ENCODE measurements at regions not wholly inside any gene's neighbourhood (a gene's known extent, or its start where the extent isn't known, plus 50 kb on each side); places are given as distances from the start of the nearest gene placed in this dataset.

DNA sequence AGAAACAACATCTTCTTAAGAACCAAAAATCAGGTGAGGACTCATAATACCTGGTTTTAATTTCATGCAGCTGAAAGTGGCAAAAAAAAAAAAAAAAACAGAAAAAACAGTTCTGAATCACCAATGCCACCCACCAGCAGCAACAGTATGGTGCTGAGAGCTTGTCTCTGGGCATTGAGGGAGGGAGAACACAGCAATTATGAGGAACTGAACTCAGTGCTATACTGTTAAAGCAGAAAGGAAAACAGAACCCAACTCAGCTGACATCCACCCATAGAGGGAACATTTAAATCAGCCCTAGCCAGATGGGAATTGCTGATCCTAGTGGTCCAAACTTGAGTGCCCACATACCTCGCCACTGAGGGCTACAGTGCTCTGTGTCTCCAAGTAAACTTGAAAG is 657.9 kb downstream of the ACTL7B start:
- Histone ChIP-seq H3K27ac (ENCODE audit: low read depth, low read length) (no peak overlapping the region), H3K4me1 (ENCODE audit: control insufficient read depth, low read length) (no peaks in the 10 kb centered on the region), H3K79me2 (ENCODE audit: control insufficient read depth, low read length) (no peaks in the 10 kb centered on the region), H3F3A (ENCODE audit: control insufficient read depth, insufficient read depth) (no peaks in the 10 kb centered on the region), H3K4me3 (ENCODE audit: low read length) (no peak overlapping the region), H3K4me2 (ENCODE audit: low read length) (no peak overlapping the region), H3K9me2 (replicated peaks; ENCODE audit: control insufficient read depth, low read length) (no peaks in the 10 kb centered on the region; the same call in 1 of the 2 replicates), H3K9me3 (ENCODE audit: control insufficient read depth, insufficient read depth, low read length) (no peaks in the 10 kb centered on the region), H3K27me3 (ENCODE audit: control insufficient read depth, low read length) (no peaks in the 10 kb centered on the region), H4K20me1 (ENCODE audit: control insufficient read depth, insufficient read depth, low read depth, low read length) (no peaks in the 10 kb centered on the region), H3K36me3 (ENCODE audit: control insufficient read depth, low read length) (no peaks in the 10 kb centered on the region)
- no peak for TF ChIP-seq EZH2phosphoT487 (IDR thresholded peaks at IDR 0.05; ENCODE audit: borderline replicate concordance, low read length)
- TF ChIP-seq CTCF (IDR thresholded peaks at IDR 0.05; ENCODE audit: low read depth, low read length, poor library complexity, severe bottlenecking), result no peak

- Histone ChIP-seq H3K9me3 (ENCODE audit: control insufficient read depth, insufficient read depth, low read length) (no peaks in the 10 kb centered on the region), H3K9me2 (replicated peaks; ENCODE audit: control insufficient read depth, low read length) (no peaks in the 10 kb centered on the region; the same call in 1 of the 2 replicates), H3K4me2 (ENCODE audit: low read length) (no peak overlapping the region), H3F3A (ENCODE audit: control insufficient read depth, insufficient read depth) (no peaks in the 10 kb centered on the region), H3K27ac (ENCODE audit: low read depth, low read length) (no peak overlapping the region), H3K27me3 (ENCODE audit: control insufficient read depth, low read length) (no peaks in the 10 kb centered on the region), H3K36me3 (ENCODE audit: control insufficient read depth, low read length) (no peaks in the 10 kb centered on the region), H4K20me1 (ENCODE audit: control insufficient read depth, insufficient read depth, low read depth, low read length) (no peaks in the 10 kb centered on the region), H3K4me1 (ENCODE audit: control insufficient read depth, low read length) (no peaks in the 10 kb centered on the region), H3K4me3 (ENCODE audit: low read length) (no peak overlapping the region), H3K79me2 (ENCODE audit: control insufficient read depth, low read length) (no peaks in the 10 kb centered on the region)
- no peak for TF ChIP-seq EZH2phosphoT487 (IDR thresholded peaks at IDR 0.05; ENCODE audit: borderline replicate concordance, low read length)
- no peak for TF ChIP-seq CTCF (IDR thresholded peaks at IDR 0.05; ENCODE audit: low read depth, low read length, poor library complexity, severe bottlenecking)
These were observed 658.8 kb downstream of the ACTL7B start for GRCh38 chr9:108197008-108197365.

- Histone ChIP-seq H3K79me2 (ENCODE audit: control insufficient read depth, low read length) (no peaks in the 10 kb centered on the region), H3K9me3 (ENCODE audit: control insufficient read depth, insufficient read depth, low read length) (no peaks in the 10 kb centered on the region), H3K4me1 (ENCODE audit: control insufficient read depth, low read length) (no peaks in the 10 kb centered on the region), H3K27ac (ENCODE audit: low read depth, low read length) (no peak overlapping the region), H3F3A (ENCODE audit: control insufficient read depth, insufficient read depth) (no peaks in the 10 kb centered on the region), H3K4me3 (ENCODE audit: low read length) (no peak overlapping the region), H3K9me2 (replicated peaks; ENCODE audit: control insufficient read depth, low read length) (no peaks in the 10 kb centered on the region; the same call in 1 of the 2 replicates), H3K36me3 (ENCODE audit: control insufficient read depth, low read length) (no peaks in the 10 kb centered on the region), H4K20me1 (ENCODE audit: control insufficient read depth, insufficient read depth, low read depth, low read length) (no peaks in the 10 kb centered on the region), H3K4me2 (ENCODE audit: low read length) (no peak overlapping the region), H3K27me3 (ENCODE audit: control insufficient read depth, low read length) (no peaks in the 10 kb centered on the region)
- no peak for TF ChIP-seq CTCF (IDR thresholded peaks at IDR 0.05; ENCODE audit: low read depth, low read length, poor library complexity, severe bottlenecking)
- no peak for TF ChIP-seq EZH2phosphoT487 (IDR thresholded peaks at IDR 0.05; ENCODE audit: borderline replicate concordance, low read length)
These were observed 659.3 kb downstream of the ACTL7B start for GRCh38 chr9:108196332-108197007.
